IPS-18c (cell line): ENCODE measurements at regions not wholly inside any gene's neighbourhood (a gene's known extent, or its start where the extent isn't known, plus 50 kb on each side); places are given as distances from the start of the nearest gene placed in this dataset.
"Not testable (repeated sequence)": the region's sequence is repeated elsewhere in the genome, so short reads cannot be mapped to it uniquely, and the experiment has no call there.

ENCODE experiments used
- H3K4me3 ChIP-seq: 2 replicates; pipeline ENCODE4 v1.7.0; 2013; ENCODE audit warnings: low read depth, mild to moderate bottlenecking, low read length, moderate library complexity; ENCODE audit not compliant: insufficient read depth
- H3K9me3 ChIP-seq: one replicate; pipeline ENCODE4 v1.6.1; 2013; ENCODE audit warnings: mild to moderate bottlenecking, low read length, moderate library complexity; ENCODE audit not compliant: control insufficient read depth, insufficient read depth

- Histone ChIP-seq H3K4me3 (no peak overlapping the region), H3K9me3 (no peaks in the 10 kb centered on the region)
These were observed 459.5 kb upstream of the FANCL start for GRCh38 chr2:58700591-58700990.

- Histone ChIP-seq H3K9me3 (no peaks in the 10 kb centered on the region), H3K4me3 (no peak overlapping the region)
These were observed 458.3 kb upstream of the FANCL start for GRCh38 chr2:58699411-58699810.

GRCh38 chr2:58698620-58699019, 457.5 kb upstream of the FANCL start:
- H3K9me3 ChIP-seq: no peaks in the 10 kb centered on the region
- H3K4me3 ChIP-seq: no peak overlapping the region

GRCh38 chr2:58694114-58694513, 453.0 kb upstream of the FANCL start:
- not testable (repeated sequence) for H3K9me3 ChIP-seq, H3K4me3 ChIP-seq

GRCh38 chr2:58691041-58691440, 449.9 kb upstream of the FANCL start:
- H3K4me3 ChIP-seq, H3K9me3 ChIP-seq: not testable (repeated sequence)

GRCh38 chr2:58688813-58689212, 447.7 kb upstream of the FANCL start:
- no peak overlapping the region for H3K4me3 ChIP-seq
- no peaks in the 10 kb centered on the region for H3K9me3 ChIP-seq

- Histone ChIP-seq H3K9me3 (no peaks in the 10 kb centered on the region), H3K4me3 (no peak overlapping the region)
These were observed 445.7 kb upstream of the FANCL start for GRCh38 chr2:58686776-58687175.

- Histone ChIP-seq H3K9me3 (no peaks in the 10 kb centered on the region), H3K4me3 (no peak overlapping the region)
These were observed 439.7 kb upstream of the FANCL start for GRCh38 chr2:58680755-58681310.

GRCh38 chr2:58677748-58678147, 436.6 kb upstream of the FANCL start:
- H3K9me3 ChIP-seq: no peaks in the 10 kb centered on the region
- no peak overlapping the region for H3K4me3 ChIP-seq

GRCh38 chr2:58671675-58672074, 430.6 kb upstream of the FANCL start:
- Histone ChIP-seq H3K9me3 (no peaks in the 10 kb centered on the region), H3K4me3 (no peak overlapping the region)

GRCh38 chr2:58669998-58670397, 428.9 kb upstream of the FANCL start:
- no peaks in the 10 kb centered on the region for H3K9me3 ChIP-seq

GRCh38 chr2:58667137-58667774, 426.1 kb upstream of the FANCL start:
- Histone ChIP-seq H3K9me3 (no peaks in the 10 kb centered on the region), H3K4me3 (no peak overlapping the region)

More at GRCh38 chr2:58669998-58670397, 428.9 kb upstream of the FANCL start:
- no peak overlapping the region for H3K4me3 ChIP-seq

GRCh38 chr2:58666323-58666970, 425.3 kb upstream of the FANCL start:
- H3K9me3 ChIP-seq: no peaks in the 10 kb centered on the region
- H3K4me3 ChIP-seq: no peak overlapping the region

GRCh38 chr2:58665154-58665553, 424.0 kb upstream of the FANCL start:
- Histone ChIP-seq H3K9me3 (no peaks in the 10 kb centered on the region), H3K4me3 (no peak overlapping the region)

GRCh38 chr2:58664523-58665151, 423.5 kb upstream of the FANCL start:
- H3K9me3 ChIP-seq: no peaks in the 10 kb centered on the region
- no peak overlapping the region for H3K4me3 ChIP-seq

- H3K4me3 ChIP-seq: no peak overlapping the region
- no peaks in the 10 kb centered on the region for H3K9me3 ChIP-seq
These were observed 418.9 kb upstream of the FANCL start for GRCh38 chr2:58660046-58660445.

- Histone ChIP-seq H3K9me3 (no peaks in the 10 kb centered on the region), H3K4me3 (no peak overlapping the region)
These were observed 414.0 kb upstream of the FANCL start for GRCh38 chr2:58655152-58655551.

- Histone ChIP-seq H3K9me3 (no peaks in the 10 kb centered on the region), H3K4me3 (no peak overlapping the region)
These were observed 410.8 kb upstream of the FANCL start for GRCh38 chr2:58651930-58652329.
